KBM-7 (cell line): ENCODE measurements at regions not wholly inside any gene's neighbourhood (a gene's known extent, or its start where the extent isn't known, plus 50 kb on each side); places are given as distances from the start of the nearest gene placed in this dataset.
"Not testable (repeated sequence)": the region's sequence is repeated elsewhere in the genome, so short reads cannot be mapped to it uniquely, and the experiment has no call there.

ENCODE experiments used
- DNase-seq: peaks from one replicate; pipeline ENCODE4 v3.0.0-alpha.2; 2015
- in situ Hi-C: fragments of 300-500 bp; cut with MboI; formaldehyde crosslinking; loops from 2 replicates; pipeline ENCODE4 v1.14.3; 2020; ENCODE audit warnings: low sequenced_read_pairs, low pct_unique_long_range_greater_than_20kb, mixed read lengths

GRCh38 chr11:87529486-87529885, 491.8 kb downstream of the TMEM135 start:
- no peak for DNase-seq
- in situ Hi-C loops, result no loop called here

DNA sequence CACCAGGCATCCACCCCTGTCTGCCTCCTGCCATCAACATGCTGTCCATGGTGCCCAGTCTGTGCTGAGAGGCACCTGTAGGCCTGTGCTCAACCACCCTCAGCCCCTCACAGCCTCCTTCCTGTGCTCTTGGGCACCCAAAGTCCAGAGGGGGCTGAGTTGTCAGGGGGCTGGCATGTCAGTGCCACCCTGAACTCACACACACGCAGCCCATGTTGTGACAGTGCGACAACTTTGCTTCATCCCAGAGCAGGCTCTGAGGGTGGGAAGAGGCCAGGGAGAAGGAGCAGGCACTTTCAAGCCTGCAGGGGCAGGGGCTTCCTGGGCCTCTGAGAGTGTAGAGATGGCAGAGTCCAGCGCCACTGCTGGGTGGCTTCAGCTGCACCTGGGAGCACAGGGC, 491.0 kb downstream of the TMEM135 start:
- DNase-seq, result no peak
- in situ Hi-C loops, result no loop called here

GRCh38 chr11:87523276-87523675, 485.5 kb downstream of the TMEM135 start:
- peak; percentile 6 for DNase-seq
- in situ Hi-C loops, result no loop called here

GRCh38 chr11:87518266-87518665, 480.5 kb downstream of the TMEM135 start:
- DNase-seq, result no peak
- in situ Hi-C loops, result no loop called here

- in situ Hi-C loops, result no loop called here
- no peak for DNase-seq
These were observed 479.6 kb downstream of the TMEM135 start for GRCh38 chr11:87517351-87517750.

GRCh38 chr11:87507722-87508121, 470.0 kb downstream of the TMEM135 start:
- in situ Hi-C loops, DNase-seq: not testable (repeated sequence)

- in situ Hi-C loops, DNase-seq: not testable (repeated sequence)
These were observed 469.2 kb downstream of the TMEM135 start for GRCh38 chr11:87506946-87507345.

DNA sequence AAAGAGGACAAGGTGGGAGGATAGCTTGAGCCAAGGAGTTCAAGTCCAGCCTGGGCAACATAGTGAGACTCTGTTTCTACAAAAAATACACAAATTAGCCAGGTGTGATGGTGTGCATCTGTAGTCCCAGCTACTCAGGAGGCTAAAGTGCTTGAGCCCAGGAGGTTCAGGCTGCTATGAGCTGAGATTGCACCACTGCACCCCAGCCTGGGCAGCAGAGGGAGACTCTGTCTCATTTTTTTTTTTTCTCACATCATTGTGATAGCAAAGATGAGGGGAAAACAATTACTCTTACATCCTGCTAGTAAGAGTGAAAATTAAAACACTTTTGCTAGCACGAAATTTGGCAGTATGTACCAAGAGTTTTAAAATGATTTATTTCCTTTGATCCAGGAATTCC, 463.7 kb downstream of the TMEM135 start:
- DNase-seq, result no peak
- in situ Hi-C loops, result no loop called here

- in situ Hi-C loops, DNase-seq: not testable (repeated sequence)
These were observed 457.2 kb downstream of the TMEM135 start for GRCh38 chr11:87494936-87495335.

- in situ Hi-C loops, DNase-seq: not testable (repeated sequence)
These were observed 456.3 kb downstream of the TMEM135 start for GRCh38 chr11:87494026-87494425.

GRCh38 chr11:87493516-87493915, 455.8 kb downstream of the TMEM135 start:
- in situ Hi-C loops, result no loop called here
- no peak for DNase-seq

GRCh38 chr11:87491381-87491780, 453.6 kb downstream of the TMEM135 start:
- DNase-seq, result no peak
- in situ Hi-C loops, result no loop called here

DNA sequence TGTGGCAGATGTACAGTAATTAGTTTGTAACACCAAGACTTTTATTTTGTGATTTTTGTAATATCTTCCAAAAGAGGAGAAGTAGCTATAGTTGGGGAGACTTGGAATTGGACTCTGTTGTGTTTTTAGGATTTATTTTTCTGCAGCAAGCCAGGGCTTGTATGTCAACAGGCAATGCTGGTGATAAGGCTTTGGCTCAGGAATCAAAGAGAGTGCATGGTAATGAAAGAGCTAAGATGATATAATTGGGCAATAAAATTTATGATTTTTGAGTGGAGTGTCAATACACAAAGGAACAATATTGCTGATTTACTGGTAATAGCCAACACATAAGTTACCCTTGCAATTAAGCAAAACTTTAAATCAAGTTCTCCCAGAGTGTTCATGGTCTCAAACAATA, 452.9 kb downstream of the TMEM135 start:
- in situ Hi-C loops, result no loop called here
- DNase-seq, result no peak

DNA sequence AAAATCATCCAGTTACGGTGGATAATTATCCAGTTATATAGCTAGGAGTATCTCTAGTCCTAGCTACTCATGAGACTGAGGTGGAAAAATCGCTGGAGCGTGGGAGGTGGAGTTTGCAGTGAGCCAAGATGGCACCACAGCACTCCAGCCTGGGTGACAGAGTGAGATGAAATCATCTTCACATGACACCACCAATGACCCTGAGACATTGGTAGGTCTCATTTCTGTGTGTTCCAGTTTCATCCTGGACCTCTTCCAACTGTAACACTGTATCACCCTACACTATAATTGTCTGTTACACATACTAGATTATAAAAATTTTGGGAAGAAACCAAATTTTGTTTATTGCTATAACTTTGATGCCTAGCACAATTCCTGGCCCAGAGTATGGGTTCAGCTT, 446.8 kb downstream of the TMEM135 start:
- no peak for DNase-seq
- in situ Hi-C loops, result no loop called here

DNA sequence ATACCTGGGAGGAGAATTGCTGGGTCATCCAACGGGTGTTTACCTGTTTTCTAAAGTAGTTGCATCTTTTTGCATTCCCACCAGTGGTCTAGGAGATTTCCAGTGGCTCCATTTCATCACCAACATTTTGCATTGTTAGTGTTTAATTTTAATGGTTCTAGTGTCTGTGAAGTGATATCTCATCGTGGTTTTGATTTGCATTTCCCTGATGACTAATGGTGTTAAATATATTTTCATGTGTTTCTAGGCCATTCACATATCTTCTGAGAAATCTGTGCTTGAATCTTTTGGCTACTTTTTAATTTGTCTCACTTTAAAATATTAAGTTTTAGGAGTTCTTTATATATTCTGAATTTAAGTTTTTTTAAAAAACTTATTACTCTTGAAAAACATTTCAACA, 439.6 kb downstream of the TMEM135 start:
- DNase-seq, result no peak
- in situ Hi-C loops, result no loop called here

DNA sequence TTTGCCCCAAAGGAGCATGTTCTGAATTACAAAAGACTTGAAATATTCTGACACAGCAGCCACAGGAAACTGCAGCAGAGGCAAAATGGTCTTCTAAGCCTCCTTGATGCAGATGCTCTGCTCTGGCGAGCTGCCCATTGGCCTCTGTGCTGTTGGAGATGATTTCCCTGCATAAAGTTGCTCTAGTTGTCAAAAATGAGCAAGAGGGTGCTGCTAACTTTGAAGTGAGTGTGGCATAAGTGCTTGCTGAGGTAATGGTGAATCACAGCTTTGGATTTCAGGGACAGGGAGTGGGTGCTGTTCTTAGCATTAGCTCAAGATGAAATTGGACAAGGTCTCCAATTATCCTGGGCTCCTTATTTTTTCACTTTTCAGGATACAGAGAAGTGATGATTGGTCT, 435.4 kb downstream of the TMEM135 start:
- DNase-seq, result no peak

DNA sequence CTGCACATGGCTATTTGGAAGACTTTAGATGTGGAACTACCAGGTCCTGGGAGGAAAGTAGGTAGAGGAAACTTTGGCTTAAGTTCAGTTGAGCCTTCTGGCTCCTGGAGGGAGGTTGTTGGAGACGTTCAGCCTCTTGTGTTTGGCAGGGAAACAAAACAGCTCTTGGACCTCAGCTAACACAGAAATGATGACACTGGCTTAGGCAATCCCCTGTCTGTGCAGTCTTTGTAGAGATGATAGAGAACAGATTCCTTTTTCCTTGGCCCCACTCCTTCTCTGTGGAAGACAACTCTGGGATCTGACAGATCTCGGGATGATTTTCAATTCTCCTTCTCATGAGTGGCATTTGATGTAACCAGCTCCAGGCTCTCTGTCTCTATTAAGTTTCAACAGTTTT, 428.5 kb downstream of the TMEM135 start:
- in situ Hi-C loops, result no loop called here
- no peak for DNase-seq

More for the DNA sequence above, 435.4 kb downstream of the TMEM135 start:
- in situ Hi-C loops, result no loop called here

- in situ Hi-C loops, result no loop called here
- DNase-seq, result no peak
These were observed 428.0 kb downstream of the TMEM135 start for GRCh38 chr11:87465716-87466115.

GRCh38 chr11:87463486-87464102, 425.9 kb downstream of the TMEM135 start:
- in situ Hi-C loops, result no loop called here
- DNase-seq, result peak; percentile 11

GRCh38 chr11:87462171-87462570, 424.4 kb downstream of the TMEM135 start:
- in situ Hi-C loops, result no loop called here
- DNase-seq, result no peak

DNA sequence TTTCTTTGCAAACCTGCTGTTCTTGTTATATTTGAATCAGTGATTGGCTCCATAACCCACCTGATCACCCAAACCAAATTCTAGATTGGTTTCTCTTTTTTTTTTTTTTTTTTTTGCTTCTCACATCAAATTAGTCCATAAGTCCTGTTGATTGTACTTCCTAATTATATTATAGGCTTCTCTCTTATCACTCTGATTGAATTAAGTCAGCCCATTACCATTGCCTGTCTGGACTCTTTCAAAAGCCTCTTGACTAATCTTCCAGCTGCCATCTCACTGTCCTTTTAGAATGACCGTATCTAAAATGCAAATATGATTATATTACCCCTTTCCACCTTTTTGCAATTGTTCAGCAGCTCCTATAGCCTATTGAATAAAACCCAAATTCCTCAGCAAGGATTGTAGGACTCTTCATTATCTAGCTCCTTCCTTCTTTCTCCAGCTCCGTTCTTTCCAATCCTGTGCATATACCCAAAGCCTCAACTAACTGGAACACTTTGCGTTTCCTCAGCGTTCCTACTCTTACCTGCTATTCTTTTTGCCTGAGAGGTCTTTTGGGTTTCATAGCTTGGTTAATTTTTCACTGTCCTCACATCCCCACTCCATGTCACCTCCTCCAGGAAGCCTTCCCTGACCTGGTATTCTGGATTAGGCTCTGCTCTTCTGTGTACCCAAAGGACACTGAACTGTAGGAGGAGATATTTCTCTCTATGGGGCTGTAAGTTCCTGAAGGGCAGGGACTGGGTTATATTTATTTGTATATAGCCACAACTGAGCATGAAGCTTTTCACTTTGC, 423.3 kb downstream of the TMEM135 start:
- DNase-seq, result no peak
- in situ Hi-C loops, result no loop called here
